Erythroblast (primary cell): ENCODE measurements at regions not wholly inside any gene's neighbourhood (a gene's known extent, or its start where the extent isn't known, plus 50 kb on each side); places are given as distances from the start of the nearest gene placed in this dataset.

Source experiments
- GATA1 ChIP-seq: IDR thresholded peaks from 2 replicates; pipeline ENCODE4 v1.6.1; 2011; ENCODE audit warnings: low read depth, mild to moderate bottlenecking, control low read depth, low read length, moderate library complexity
- POLR2A ChIP-seq: IDR thresholded peaks from 2 replicates; pipeline ENCODE4 v1.6.1; 2011; ENCODE audit warnings: mild to moderate bottlenecking, low read length

GRCh38 chr18:39406941-39407340, 1841.3 kb upstream of the CELF4 start:
- TF ChIP-seq POLR2A (no peak), GATA1 (no peak)
